ENCODE measurements at regions not wholly inside any gene's neighbourhood (a gene's known extent, or its start where the extent isn't known, plus 50 kb on each side); places are given as distances from the start of the nearest gene placed in this dataset.

DNA sequence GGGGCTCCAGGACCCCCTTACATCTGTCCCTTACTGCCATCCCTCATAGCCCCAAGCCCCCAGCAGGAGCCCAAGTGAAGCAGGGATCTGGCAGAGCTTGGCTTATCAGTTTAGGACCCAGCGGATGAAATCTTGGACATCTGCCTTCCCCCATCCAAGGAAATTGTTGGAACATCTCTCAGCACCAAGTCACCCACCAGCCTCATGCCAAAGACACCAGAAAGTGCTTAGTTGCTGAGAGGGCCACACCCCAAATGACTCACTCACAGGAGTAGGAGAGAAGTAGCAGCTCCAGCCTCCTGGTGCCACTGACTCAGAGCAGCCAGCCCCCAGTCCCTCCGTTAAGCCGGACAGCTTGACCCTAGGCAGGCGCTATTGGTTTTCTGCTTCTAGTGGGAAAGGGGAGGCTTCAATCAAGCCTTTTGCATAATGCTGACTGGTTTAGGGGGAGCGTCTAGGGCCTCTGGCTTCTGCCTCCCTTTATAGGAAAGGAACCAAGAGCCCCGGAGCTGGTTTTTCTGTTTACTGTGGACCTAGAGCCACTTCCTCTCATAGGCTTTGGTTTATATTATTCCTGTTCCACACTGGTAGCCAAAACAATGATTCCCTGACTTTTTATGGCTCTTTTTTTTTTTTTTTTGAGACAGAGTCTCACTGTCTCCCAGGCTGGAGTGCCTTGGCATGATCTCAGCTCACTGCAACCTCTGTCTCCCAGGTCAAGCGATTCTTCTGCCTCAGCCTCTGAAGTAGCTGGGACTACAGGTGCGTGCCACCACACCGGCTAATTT is 114.2 kb upstream of the IPO9 start:
- peak overlapping the region; percentile 55 for H3K27ac Mint-ChIP-seq (ENCODE audit: unreplicated experiment)
- no peak overlapping the region for H3K4me3 Mint-ChIP-seq (ENCODE audit: unreplicated experiment)
- peaks cover 25% of the 10 kb centered on the region for H3K9me3 Mint-ChIP-seq (ENCODE audit: unreplicated experiment)
- H3K4me1 Mint-ChIP-seq (ENCODE audit: low read depth, unreplicated experiment) = peaks cover 46% of the 10 kb centered on the region
- no peak for DNase-seq
- peaks cover 13% of the 10 kb centered on the region for H3K27me3 Mint-ChIP-seq (ENCODE audit: unreplicated experiment)
- TF ChIP-seq, protein P1, sequence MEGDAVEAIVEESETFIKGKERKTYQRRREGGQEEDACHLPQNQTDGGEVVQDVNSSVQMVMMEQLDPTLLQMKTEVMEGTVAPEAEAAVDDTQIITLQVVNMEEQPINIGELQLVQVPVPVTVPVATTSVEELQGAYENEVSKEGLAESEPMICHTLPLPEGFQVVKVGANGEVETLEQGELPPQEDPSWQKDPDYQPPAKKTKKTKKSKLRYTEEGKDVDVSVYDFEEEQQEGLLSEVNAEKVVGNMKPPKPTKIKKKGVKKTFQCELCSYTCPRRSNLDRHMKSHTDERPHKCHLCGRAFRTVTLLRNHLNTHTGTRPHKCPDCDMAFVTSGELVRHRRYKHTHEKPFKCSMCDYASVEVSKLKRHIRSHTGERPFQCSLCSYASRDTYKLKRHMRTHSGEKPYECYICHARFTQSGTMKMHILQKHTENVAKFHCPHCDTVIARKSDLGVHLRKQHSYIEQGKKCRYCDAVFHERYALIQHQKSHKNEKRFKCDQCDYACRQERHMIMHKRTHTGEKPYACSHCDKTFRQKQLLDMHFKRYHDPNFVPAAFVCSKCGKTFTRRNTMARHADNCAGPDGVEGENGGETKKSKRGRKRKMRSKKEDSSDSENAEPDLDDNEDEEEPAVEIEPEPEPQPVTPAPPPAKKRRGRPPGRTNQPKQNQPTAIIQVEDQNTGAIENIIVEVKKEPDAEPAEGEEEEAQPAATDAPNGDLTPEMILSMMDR (IDR thresholded peaks at IDR 0.05; ENCODE audit: partially characterized antibody, unreplicated experiment) = no peak
- peaks cover 13% of the 10 kb centered on the region for H3K36me3 Mint-ChIP-seq (ENCODE audit: unreplicated experiment)

DNA sequence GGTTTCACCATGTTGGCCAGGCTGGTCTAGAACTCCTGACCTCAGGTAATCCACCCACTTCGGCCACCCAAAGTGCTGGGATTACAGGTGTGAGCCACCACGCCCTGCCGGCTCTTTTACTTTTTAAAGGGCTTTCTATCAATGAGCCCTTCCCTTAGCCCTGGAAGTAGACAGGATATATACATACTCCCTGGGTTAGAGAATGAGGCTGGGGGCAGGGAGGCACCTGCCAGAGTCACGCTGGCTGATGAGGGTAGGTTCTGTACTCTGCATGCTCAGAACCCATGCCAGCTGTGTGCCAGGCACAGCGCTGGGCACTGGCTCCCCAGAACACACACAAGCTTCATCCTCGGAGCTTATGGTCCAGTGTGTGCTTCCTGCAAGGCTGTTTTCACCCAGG is 113.6 kb upstream of the IPO9 start:
- H3K27me3 Mint-ChIP-seq (ENCODE audit: unreplicated experiment) = peaks cover 13% of the 10 kb centered on the region
- H3K27ac Mint-ChIP-seq (ENCODE audit: unreplicated experiment) = no peak overlapping the region
- H3K36me3 Mint-ChIP-seq (ENCODE audit: unreplicated experiment) = peaks cover 13% of the 10 kb centered on the region
- peaks cover 26% of the 10 kb centered on the region for H3K9me3 Mint-ChIP-seq (ENCODE audit: unreplicated experiment)
- DNase-seq = no peak
- peaks cover 51% of the 10 kb centered on the region for H3K4me1 Mint-ChIP-seq (ENCODE audit: low read depth, unreplicated experiment)
- no peak overlapping the region for H3K4me3 Mint-ChIP-seq (ENCODE audit: unreplicated experiment)
- TF ChIP-seq, protein P1 (IDR thresholded peaks at IDR 0.05; ENCODE audit: partially characterized antibody, unreplicated experiment) = no peak

DNA sequence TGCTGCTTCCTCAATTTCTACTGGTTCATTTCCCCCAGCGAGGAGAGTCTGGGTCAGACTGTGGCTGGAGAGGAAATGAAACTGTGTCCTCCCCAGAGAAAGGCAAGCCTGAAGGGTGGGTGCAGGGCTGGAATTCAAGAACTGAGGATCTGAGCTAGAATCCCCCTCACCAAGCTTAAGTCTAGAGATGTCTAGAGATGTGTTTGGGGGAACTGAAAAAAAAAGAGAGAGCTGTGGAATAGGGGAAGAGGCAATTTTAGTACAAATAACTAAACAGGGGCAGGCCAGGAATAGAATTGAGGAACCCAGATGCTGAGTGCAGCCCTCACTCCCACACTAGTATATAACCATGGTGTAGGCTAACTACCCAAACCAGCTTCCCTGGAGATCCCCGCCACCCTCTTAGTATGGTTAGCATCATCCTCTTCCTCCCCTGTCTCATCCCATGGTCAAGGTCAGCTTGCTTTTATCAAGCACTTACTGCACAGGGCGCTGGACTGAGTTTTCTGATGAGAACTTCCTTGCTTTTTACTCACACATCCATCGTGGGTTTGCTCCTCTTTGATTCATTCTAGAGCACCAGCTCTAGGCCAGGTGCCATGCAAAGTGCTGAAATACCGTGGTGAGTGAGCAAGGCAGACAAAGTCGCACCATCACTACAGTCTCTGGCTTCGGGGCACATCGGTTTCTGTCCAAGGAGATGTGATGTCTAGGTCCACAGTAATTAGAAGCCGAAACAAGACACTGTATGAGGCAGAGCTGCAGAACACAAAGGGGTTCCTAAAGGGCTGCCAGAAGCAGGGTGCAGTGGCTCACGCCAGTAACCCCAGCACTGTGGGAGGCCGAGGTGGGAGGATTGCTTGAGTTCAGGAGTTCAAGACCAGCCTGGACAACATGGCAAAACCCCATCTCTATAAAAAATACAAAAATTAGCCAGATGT is 112.9 kb upstream of the IPO9 start:
- Mint-ChIP-seq H3K9me3 (ENCODE audit: unreplicated experiment) (peaks cover 25% of the 10 kb centered on the region), H3K36me3 (ENCODE audit: unreplicated experiment) (peaks cover 13% of the 10 kb centered on the region), H3K4me1 (ENCODE audit: low read depth, unreplicated experiment) (peaks cover 50% of the 10 kb centered on the region), H3K4me3 (ENCODE audit: unreplicated experiment) (peak overlapping the region; percentile 51), H3K27me3 (ENCODE audit: unreplicated experiment) (peaks cover 11% of the 10 kb centered on the region), H3K27ac (ENCODE audit: unreplicated experiment) (no peak overlapping the region)
- TF ChIP-seq, protein P1 (IDR thresholded peaks at IDR 0.05; ENCODE audit: partially characterized antibody, unreplicated experiment) = no peak
- no peak for DNase-seq

DNA sequence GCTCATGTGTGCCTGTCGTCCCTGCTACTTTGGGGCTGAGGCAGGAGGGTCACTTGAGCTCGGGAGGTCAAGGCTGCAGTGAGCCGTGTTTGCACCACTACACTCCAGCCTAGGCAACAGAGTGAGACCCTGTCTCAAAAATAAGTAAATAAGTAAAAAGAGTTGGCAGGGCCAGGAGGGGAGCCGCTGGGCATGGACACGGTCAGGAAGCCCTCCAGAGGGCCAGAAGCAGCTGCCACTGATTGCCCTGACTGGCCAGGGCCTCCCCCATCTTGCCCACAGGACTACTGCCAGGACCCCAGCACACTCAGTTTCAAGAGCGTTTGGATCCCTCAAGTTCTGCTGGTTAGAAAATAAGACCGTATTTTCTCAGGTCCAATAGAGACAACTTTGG is 112.2 kb upstream of the IPO9 start:
- Mint-ChIP-seq H3K27ac (ENCODE audit: unreplicated experiment) (no peak overlapping the region), H3K4me1 (ENCODE audit: low read depth, unreplicated experiment) (peaks cover 51% of the 10 kb centered on the region)
- no peak for DNase-seq

More for the DNA sequence above, 112.2 kb upstream of the IPO9 start:
- Mint-ChIP-seq H3K36me3 (ENCODE audit: unreplicated experiment) (peaks cover 13% of the 10 kb centered on the region), H3K9me3 (ENCODE audit: unreplicated experiment) (peaks cover 25% of the 10 kb centered on the region), H3K27me3 (ENCODE audit: unreplicated experiment) (peaks cover 11% of the 10 kb centered on the region), H3K4me3 (ENCODE audit: unreplicated experiment) (no peak overlapping the region)
- TF ChIP-seq, protein P1 (IDR thresholded peaks at IDR 0.05; ENCODE audit: partially characterized antibody, unreplicated experiment) = no peak
